Prostate gland (tissue), 2 donors: ENCODE measurements at regions not wholly inside any gene's neighbourhood (a gene's known extent, or its start where the extent isn't known, plus 50 kb on each side); places are given as distances from the start of the nearest gene placed in this dataset.

Source experiments
- POLR2AphosphoS5 ChIP-seq: sonication (generic); formaldehyde crosslinking; IDR thresholded peaks from one replicate; pipeline ENCODE4 v1.6.1; 2017; ENCODE audit warnings: antibody characterized with exemption
- TF ChIP-seq, protein P1 (sequence below), 4 experiments: fragments of 200-600 bp in 2 of 4; fragments of 450-650 bp in 2 of 4; sonication (generic) in 2 of 4; IDR thresholded peaks; 1 replicate in 3 of 4; 2 replicates in 1 of 4; pipeline ENCODE4 v1.5.1; 2016 to 2019; ENCODE audit warnings: antibody characterized with exemption in 4 of 4, mild to moderate bottlenecking in 2 of 4, moderate library complexity in 2 of 4

DNA sequence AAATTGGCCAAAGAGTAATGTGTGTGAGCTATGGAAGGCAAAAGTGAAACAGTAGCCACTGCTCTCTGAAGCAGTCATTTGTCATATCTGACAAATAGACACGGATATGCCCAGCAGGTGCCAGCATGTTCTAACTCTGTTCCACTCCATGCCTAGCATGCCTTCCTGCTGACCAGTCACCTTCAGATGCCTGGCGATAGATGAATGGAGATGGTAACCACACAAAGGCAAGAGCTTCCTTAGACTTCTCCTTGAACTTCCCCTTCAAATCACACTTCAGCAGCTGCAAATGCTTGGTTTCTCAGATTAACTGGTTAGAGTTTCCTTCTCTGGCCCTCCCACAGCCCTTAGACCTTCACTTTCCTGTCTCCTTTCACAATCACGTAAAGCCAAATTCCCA is 429.9 kb downstream of the DAD1 start:
- TF ChIP-seq, protein P1, sequence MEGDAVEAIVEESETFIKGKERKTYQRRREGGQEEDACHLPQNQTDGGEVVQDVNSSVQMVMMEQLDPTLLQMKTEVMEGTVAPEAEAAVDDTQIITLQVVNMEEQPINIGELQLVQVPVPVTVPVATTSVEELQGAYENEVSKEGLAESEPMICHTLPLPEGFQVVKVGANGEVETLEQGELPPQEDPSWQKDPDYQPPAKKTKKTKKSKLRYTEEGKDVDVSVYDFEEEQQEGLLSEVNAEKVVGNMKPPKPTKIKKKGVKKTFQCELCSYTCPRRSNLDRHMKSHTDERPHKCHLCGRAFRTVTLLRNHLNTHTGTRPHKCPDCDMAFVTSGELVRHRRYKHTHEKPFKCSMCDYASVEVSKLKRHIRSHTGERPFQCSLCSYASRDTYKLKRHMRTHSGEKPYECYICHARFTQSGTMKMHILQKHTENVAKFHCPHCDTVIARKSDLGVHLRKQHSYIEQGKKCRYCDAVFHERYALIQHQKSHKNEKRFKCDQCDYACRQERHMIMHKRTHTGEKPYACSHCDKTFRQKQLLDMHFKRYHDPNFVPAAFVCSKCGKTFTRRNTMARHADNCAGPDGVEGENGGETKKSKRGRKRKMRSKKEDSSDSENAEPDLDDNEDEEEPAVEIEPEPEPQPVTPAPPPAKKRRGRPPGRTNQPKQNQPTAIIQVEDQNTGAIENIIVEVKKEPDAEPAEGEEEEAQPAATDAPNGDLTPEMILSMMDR (IDR thresholded peaks at IDR 0.05), result no peak
- TF ChIP-seq POLR2AphosphoS5, result no peak
